ENCODE measurements at regions not wholly inside any gene's neighbourhood (a gene's known extent, or its start where the extent isn't known, plus 50 kb on each side); places are given as distances from the start of the nearest gene placed in this dataset.

DNA sequence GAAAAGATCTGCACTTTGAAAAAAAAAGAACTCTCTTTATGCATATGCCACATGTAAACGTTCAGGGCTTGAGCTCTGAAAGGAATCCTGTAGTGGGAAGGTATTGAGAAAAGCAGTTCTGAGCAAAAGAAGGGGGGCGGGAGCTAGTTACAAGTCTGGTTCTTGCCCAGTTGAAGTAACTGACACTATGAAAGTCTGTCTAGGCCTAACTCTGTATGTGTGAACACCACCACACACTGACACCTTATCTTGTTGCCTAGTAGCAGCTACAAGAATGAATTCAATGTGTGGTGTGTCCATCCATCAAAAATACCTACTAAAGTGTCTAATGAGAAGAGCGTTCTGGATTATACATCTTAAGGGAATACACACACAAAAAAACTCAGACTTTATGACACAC is 820.6 kb downstream of the DIAPH3 start:
- TF ChIP-seq, protein P1, sequence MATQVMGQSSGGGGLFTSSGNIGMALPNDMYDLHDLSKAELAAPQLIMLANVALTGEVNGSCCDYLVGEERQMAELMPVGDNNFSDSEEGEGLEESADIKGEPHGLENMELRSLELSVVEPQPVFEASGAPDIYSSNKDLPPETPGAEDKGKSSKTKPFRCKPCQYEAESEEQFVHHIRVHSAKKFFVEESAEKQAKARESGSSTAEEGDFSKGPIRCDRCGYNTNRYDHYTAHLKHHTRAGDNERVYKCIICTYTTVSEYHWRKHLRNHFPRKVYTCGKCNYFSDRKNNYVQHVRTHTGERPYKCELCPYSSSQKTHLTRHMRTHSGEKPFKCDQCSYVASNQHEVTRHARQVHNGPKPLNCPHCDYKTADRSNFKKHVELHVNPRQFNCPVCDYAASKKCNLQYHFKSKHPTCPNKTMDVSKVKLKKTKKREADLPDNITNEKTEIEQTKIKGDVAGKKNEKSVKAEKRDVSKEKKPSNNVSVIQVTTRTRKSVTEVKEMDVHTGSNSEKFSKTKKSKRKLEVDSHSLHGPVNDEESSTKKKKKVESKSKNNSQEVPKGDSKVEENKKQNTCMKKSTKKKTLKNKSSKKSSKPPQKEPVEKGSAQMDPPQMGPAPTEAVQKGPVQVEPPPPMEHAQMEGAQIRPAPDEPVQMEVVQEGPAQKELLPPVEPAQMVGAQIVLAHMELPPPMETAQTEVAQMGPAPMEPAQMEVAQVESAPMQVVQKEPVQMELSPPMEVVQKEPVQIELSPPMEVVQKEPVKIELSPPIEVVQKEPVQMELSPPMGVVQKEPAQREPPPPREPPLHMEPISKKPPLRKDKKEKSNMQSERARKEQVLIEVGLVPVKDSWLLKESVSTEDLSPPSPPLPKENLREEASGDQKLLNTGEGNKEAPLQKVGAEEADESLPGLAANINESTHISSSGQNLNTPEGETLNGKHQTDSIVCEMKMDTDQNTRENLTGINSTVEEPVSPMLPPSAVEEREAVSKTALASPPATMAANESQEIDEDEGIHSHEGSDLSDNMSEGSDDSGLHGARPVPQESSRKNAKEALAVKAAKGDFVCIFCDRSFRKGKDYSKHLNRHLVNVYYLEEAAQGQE (IDR thresholded peaks at IDR 0.05; ENCODE audit: insufficient read depth in 1 of 2, low read depth in 2 of 2, low read length in 2 of 2) = no peak
- TF ChIP-seq POLR2AphosphoS5 (IDR thresholded peaks at IDR 0.05; ENCODE audit: low read depth, low read length) (no peak), FOXP2 (optimal IDR thresholded peaks at IDR 0.05; ENCODE audit: borderline replicate concordance, extremely low read depth, extremely low read length, insufficient read depth) (no peak)
